ENCODE measurements at regions not wholly inside any gene's neighbourhood (a gene's known extent, or its start where the extent isn't known, plus 50 kb on each side); places are given as distances from the start of the nearest gene placed in this dataset.
"Not testable (repeated sequence)": the region's sequence is repeated elsewhere in the genome, so short reads cannot be mapped to it uniquely, and the experiment has no call there.

- DNase-seq: no peak
Measured at GRCh38 chr6:113060664-113061063, 713.5 kb downstream of the RFPL4B start.

GRCh38 chr6:113065611-113066010 is 718.5 kb downstream of the RFPL4B start:
- DNase-seq: no peak

GRCh38 chr6:113067612-113068275 is 720.6 kb downstream of the RFPL4B start:
- no peak for DNase-seq

GRCh38 chr6:113068570-113068969 is 721.4 kb downstream of the RFPL4B start:
- no peak for DNase-seq

GRCh38 chr6:113070681-113071080 is 723.6 kb downstream of the RFPL4B start:
- not testable (repeated sequence) for DNase-seq

- DNase-seq: no peak
Measured at GRCh38 chr6:113073611-113074191, 726.6 kb downstream of the RFPL4B start.

- DNase-seq: no peak
Measured at GRCh38 chr6:113076116-113076515, 729.0 kb downstream of the RFPL4B start.

- DNase-seq: no peak
Measured at GRCh38 chr6:113076816-113077215, 729.7 kb downstream of the RFPL4B start.

GRCh38 chr6:113077794-113078193 is 730.7 kb downstream of the RFPL4B start:
- DNase-seq: no peak

- DNase-seq: no peak
Measured at GRCh38 chr6:113078791-113079190, 731.7 kb downstream of the RFPL4B start.

- DNase-seq: no peak
Measured at GRCh38 chr6:113082745-113083144, 735.6 kb downstream of the RFPL4B start.

GRCh38 chr6:113083947-113084346 is 736.8 kb downstream of the RFPL4B start:
- no peak for DNase-seq

GRCh38 chr6:113089056-113089455 is 741.9 kb downstream of the RFPL4B start:
- DNase-seq: no peak

- DNase-seq: no peak
Measured at GRCh38 chr6:113092795-113093194, 745.7 kb downstream of the RFPL4B start.

GRCh38 chr6:113094779-113095178 is 747.6 kb downstream of the RFPL4B start:
- DNase-seq: no peak

GRCh38 chr6:113095841-113096240 is 748.7 kb downstream of the RFPL4B start:
- no peak for DNase-seq

GRCh38 chr6:113102761-113103160 is 754.4 kb upstream of the MARCKS start:
- DNase-seq: no peak

GRCh38 chr6:113103634-113104361 is 753.3 kb upstream of the MARCKS start:
- DNase-seq: no peak

- DNase-seq: no peak
Measured at GRCh38 chr6:113104541-113104940, 752.6 kb upstream of the MARCKS start.

- no peak for DNase-seq
Measured at GRCh38 chr6:113104951-113105350, 752.2 kb upstream of the MARCKS start.

GRCh38 chr6:113110211-113110610 is 746.9 kb upstream of the MARCKS start:
- no peak for DNase-seq

- DNase-seq: no peak
Measured at GRCh38 chr6:113111550-113111949, 745.6 kb upstream of the MARCKS start.

- DNase-seq: no peak
Measured at GRCh38 chr6:113112086-113112485, 745.1 kb upstream of the MARCKS start.

GRCh38 chr6:113115196-113115595 is 741.9 kb upstream of the MARCKS start:
- DNase-seq: no peak

Measured in NK-92 treated with Interleukin-12 subunit alpha and Interleukin-12 subunit beta, amount 100 ng/mL, for 24 hours (cell line).